K562 (cell line): ENCODE measurements at regions not wholly inside any gene's neighbourhood (a gene's known extent, or its start where the extent isn't known, plus 50 kb on each side); places are given as distances from the start of the nearest gene placed in this dataset.
"Not testable (repeated sequence)": the region's sequence is repeated elsewhere in the genome, so short reads cannot be mapped to it uniquely, and the experiment has no call there.

ENCODE experiments used
- HDAC1 ChIP-seq, 2 experiments: fragments of 450-650 bp; IDR thresholded peaks; 2 replicates each; pipeline ENCODE4 v1.6.1; 2016 to 2017; ENCODE audit warnings: inconsistent platforms in 1 of 2, mild to moderate bottlenecking in 1 of 2, moderate library complexity in 1 of 2
- HDAC2 ChIP-seq: fragments of 450-650 bp; IDR thresholded peaks from 2 replicates; pipeline ENCODE4 v1.6.1; 2016; ENCODE audit warnings: mild to moderate bottlenecking
- MEF2D ChIP-seq: conservative IDR thresholded peaks from 2 replicates; pipeline ENCODE4 v1.6.1; 2016; ENCODE audit warnings: low read depth, missing genetic modification characterization, missing compliant biosample characterization
- PHF21A ChIP-seq: fragments of 450-650 bp; IDR thresholded peaks from 2 replicates; pipeline ENCODE4 v1.6.1; 2017; ENCODE audit warnings: low read depth, borderline replicate concordance
- RAD21 ChIP-seq, 2 experiments: fragments of 250-450 bp in 1 of 2; fragments of 450-650 bp in 1 of 2; sonication (Bioruptor Pico) in 1 of 2; formaldehyde crosslinking in 1 of 2; IDR thresholded peaks in 1 of 2; conservative IDR thresholded peaks in 1 of 2; 2 replicates each; pipeline versions ENCODE4 v1.4.0 to v1.8.0; 2020 to 2022; ENCODE audit warnings: mild to moderate bottlenecking in 2 of 2, moderate library complexity in 1 of 2
- TAF15 ChIP-seq: fragments of 200-400 bp; formaldehyde crosslinking; IDR thresholded peaks from 2 replicates; pipeline ENCODE4 v1.6.1; 2017; ENCODE audit warnings: mild to moderate bottlenecking, low read depth, low read length, moderate library complexity
- TBL1XR1 ChIP-seq, 2 experiments: IDR thresholded peaks; 2 replicates each; pipeline ENCODE4 v1.6.1; 2012; ENCODE audit warnings: improper control_type of control experiment in 2 of 2, low read length in 2 of 2, mild to moderate bottlenecking in 1 of 2
- TCF7 ChIP-seq: sonication (generic); IDR thresholded peaks from 2 replicates; pipeline ENCODE4 v1.6.1; 2016; ENCODE audit warnings: antibody characterized with exemption, borderline replicate concordance
- ZFP36 ChIP-seq: fragments of 150-350 bp; IDR thresholded peaks from 2 replicates; pipeline ENCODE4 v1.6.1; 2018; ENCODE audit warnings: low read length, low read depth; ENCODE audit not compliant: partially characterized antibody
- TF ChIP-seq, protein P1 (sequence below), 3 experiments: IDR thresholded peaks in 2 of 3; conservative IDR thresholded peaks in 1 of 3; 2 replicates each; pipeline ENCODE4 v1.5.1; 2011 to 2012; ENCODE audit warnings: low read length in 3 of 3, mild to moderate bottlenecking in 3 of 3, control low read depth in 2 of 3, improper control_type of control experiment in 1 of 3, inconsistent platforms in 1 of 3, low read depth in 1 of 3, mixed read lengths in 1 of 3, moderate library complexity in 1 of 3; ENCODE audit not compliant: insufficient read depth in 2 of 3
- TF ChIP-seq, protein P2 (sequence below): sonication (generic); formaldehyde crosslinking; IDR thresholded peaks from 2 replicates; pipeline ENCODE4 v1.9.0; 2022; ENCODE audit warnings: mild to moderate bottlenecking, missing genetic modification reagents
- TF ChIP-seq, protein P3 (sequence below): fragments of 450-650 bp; IDR thresholded peaks from 2 replicates; pipeline ENCODE4 v1.7.0; 2016; ENCODE audit warnings: borderline replicate concordance

DNA sequence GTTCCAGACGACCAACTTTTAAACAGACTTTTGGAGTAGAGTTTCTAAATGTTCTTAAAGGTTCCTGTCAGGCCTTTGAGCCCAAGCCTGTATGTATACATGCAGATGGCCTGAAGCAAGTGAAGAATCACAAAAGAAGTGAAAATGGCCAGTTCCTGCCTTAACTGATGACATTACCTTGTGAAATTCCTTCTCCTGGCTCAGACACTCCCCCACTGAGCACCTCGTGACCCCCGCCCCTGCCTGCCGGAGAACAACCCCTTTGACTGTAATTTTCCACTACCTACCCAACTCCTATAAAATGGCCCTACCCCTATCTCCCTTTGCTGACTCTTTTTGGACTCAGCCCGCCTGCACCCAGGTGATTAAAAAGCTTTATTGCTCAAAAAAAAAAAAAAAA, 180.0 kb upstream of the GRIK3 start:
- TF ChIP-seq TBL1XR1 (IDR thresholded peaks at IDR 0.05; ENCODE audit: low read length in 2 of 2); TCF7; PHF21A; HDAC1 (IDR thresholded peaks at IDR 0.05); HDAC2; MEF2D; RAD21 (CRISPR knock-in tag; conservative IDR thresholded peaks at IDR 0.05 in 1 of 2, IDR thresholded peaks at IDR 0.05 in 1 of 2); TAF15; ZFP36: not testable (repeated sequence)
- TF ChIP-seq, protein P1, sequence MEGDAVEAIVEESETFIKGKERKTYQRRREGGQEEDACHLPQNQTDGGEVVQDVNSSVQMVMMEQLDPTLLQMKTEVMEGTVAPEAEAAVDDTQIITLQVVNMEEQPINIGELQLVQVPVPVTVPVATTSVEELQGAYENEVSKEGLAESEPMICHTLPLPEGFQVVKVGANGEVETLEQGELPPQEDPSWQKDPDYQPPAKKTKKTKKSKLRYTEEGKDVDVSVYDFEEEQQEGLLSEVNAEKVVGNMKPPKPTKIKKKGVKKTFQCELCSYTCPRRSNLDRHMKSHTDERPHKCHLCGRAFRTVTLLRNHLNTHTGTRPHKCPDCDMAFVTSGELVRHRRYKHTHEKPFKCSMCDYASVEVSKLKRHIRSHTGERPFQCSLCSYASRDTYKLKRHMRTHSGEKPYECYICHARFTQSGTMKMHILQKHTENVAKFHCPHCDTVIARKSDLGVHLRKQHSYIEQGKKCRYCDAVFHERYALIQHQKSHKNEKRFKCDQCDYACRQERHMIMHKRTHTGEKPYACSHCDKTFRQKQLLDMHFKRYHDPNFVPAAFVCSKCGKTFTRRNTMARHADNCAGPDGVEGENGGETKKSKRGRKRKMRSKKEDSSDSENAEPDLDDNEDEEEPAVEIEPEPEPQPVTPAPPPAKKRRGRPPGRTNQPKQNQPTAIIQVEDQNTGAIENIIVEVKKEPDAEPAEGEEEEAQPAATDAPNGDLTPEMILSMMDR (IDR thresholded peaks at IDR 0.05 in 2 of 3, conservative IDR thresholded peaks at IDR 0.05 in 1 of 3; ENCODE audit: insufficient read depth in 2 of 3, low read depth in 1 of 3, low read length in 3 of 3): not testable (repeated sequence)
- TF ChIP-seq, protein P2, sequence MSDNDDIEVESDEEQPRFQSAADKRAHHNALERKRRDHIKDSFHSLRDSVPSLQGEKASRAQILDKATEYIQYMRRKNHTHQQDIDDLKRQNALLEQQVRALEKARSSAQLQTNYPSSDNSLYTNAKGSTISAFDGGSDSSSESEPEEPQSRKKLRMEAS (CRISPR knock-in tag): not testable (repeated sequence)
- TF ChIP-seq, protein P3, sequence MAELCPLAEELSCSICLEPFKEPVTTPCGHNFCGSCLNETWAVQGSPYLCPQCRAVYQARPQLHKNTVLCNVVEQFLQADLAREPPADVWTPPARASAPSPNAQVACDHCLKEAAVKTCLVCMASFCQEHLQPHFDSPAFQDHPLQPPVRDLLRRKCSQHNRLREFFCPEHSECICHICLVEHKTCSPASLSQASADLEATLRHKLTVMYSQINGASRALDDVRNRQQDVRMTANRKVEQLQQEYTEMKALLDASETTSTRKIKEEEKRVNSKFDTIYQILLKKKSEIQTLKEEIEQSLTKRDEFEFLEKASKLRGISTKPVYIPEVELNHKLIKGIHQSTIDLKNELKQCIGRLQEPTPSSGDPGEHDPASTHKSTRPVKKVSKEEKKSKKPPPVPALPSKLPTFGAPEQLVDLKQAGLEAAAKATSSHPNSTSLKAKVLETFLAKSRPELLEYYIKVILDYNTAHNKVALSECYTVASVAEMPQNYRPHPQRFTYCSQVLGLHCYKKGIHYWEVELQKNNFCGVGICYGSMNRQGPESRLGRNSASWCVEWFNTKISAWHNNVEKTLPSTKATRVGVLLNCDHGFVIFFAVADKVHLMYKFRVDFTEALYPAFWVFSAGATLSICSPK: not testable (repeated sequence)
